NOMO-1 treated with dmso at 0.1 percent for 144 hours (cell line): ENCODE measurements at regions not wholly inside any gene's neighbourhood (a gene's known extent, or its start where the extent isn't known, plus 50 kb on each side); places are given as distances from the start of the nearest gene placed in this dataset.
"Not testable (repeated sequence)": the region's sequence is repeated elsewhere in the genome, so short reads cannot be mapped to it uniquely, and the experiment has no call there.

Source experiments
- DNase-seq: peaks from one replicate; lab custom pipeline; 2025; ENCODE audit not compliant: unreplicated experiment; lab: John Stamatoyannopoulos, UW

DNA sequence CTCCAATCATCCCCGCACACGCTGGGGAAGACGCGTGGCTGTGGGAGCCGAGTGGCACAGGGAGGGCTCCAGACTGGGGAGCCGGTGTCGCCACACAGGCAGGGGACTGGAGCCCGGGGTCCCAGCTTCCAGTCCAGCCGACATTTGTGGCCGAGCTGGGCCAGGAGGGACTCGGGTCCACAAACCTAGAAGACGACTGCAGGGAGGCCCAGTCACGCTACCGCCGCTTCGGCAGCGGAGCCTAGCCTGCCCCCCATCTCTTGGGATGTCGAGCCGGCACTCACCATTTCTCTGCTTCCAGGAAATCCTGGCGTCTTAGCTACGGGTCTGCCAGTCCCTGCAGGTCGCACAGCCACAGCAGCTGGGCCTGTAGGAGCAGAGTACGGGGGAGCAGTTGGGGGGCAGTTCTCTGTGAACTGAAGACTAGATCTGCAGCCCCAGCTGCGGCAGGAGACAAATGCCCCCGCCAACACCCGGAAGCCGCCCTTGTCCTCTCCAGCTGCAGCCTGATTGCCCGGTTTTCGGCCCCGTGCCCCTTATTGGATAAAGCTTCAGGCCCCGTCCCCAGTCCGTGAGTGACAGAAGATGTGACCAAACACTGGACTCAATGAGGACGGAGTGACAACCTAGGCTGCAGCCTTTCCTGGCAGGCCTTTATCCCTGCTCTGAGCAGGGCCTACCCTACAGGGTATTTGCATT is 270.7 kb downstream of the ZNF33B start:
- no peak for DNase-seq

DNA sequence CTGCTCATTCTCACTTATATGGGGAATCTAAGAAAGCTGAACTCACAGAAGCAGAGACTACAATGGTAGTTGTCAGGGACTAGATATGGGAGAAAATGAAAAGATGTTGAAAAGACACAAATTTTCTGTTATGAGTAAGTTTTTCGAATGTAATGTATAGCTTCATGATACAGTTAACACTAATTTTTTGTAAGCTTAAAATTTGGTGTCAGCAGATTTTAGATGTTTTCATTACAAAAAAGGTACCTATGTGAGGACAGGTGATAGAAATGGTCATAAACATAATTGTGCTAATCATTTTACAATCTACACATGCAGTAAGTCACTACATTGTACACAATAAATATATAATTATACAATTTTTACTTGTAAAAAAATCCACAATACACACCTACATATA is 286.6 kb downstream of the ZNF33B start:
- no peak for DNase-seq

DNA sequence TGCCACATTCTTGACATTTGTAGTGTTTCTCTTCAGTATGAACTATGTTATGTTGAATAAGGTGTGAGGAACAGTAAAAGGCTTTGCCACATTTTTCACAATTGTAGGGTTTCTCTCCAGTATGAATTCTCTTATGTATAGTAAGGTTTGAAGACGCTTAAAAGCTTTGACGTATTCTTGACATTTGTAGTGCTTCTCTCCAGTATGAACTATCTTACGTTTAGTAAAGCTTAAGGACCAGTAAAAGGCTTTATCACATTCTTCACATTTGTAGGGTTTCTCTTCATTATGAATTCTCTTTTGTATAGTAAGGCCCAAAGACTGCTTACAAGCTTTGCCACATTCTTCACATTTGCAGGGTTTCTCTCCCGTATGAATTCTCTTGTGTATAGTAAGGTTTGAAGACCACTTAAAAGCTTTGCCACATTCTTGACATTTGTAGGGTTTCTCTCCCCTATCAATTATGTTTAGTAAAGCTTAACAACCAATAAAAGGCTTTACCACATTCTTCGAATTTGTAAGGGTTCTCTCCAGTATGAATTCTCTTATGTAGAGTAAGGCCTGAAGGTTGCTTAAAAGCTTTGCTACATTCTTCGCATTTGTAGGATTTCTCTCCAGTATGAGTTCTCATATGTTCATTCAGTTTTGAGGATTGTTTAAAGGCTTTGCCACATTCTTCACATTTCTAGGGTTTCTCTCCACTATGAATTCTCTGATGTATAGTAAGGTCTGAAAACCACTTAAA is 301.6 kb downstream of the ZNF33B start:
- not testable (repeated sequence) for DNase-seq

DNA sequence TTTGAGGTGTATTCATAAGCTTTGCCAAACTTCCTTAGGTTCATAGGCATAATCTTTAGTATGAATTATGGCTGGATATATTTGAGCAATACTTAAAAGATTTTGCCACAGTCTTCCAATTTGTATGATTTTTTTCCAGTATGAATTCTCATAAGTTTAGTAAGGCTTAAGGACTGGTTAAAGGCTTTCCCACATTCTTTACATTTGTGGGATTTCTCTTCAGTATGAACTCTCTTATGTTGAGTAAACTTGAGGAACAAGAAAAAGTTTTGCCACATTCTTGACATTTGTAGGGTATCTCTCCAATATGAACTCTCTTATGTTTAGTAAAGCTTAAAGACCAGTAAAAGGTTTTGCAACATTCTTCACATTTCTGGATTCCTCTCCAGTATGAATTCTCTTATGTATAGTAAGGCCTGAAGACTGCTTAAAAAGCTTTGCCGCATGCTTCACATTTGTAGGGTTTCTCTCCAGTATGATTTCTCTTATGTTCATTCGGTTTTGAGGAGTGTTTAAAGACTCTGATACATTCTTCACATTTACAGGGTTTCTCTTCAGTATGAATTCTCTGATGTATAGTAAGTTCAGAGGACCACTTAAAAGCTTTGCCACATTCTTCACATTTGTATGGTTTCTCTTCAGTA is 302.6 kb downstream of the ZNF33B start:
- DNase-seq, result not testable (repeated sequence)

DNA sequence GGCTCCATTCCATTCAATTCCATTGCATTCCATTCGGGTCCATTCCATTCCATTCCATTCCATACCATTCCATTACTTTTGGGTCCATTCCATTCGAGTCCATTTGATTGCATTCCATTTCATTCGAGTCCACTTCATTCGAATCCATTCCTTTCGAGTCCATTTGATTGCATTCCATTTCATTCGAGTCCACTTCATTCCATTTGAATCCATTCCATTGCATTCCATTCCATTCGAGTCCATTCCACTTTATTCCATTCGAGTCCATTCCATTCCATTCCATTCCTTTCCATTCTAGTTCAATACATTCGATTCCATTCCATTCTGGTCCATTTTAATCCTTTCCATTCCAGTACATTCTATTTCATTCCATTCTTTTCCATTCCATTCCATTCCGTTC is 334.0 kb downstream of the ZNF33B start:
- DNase-seq, result no peak

DNA sequence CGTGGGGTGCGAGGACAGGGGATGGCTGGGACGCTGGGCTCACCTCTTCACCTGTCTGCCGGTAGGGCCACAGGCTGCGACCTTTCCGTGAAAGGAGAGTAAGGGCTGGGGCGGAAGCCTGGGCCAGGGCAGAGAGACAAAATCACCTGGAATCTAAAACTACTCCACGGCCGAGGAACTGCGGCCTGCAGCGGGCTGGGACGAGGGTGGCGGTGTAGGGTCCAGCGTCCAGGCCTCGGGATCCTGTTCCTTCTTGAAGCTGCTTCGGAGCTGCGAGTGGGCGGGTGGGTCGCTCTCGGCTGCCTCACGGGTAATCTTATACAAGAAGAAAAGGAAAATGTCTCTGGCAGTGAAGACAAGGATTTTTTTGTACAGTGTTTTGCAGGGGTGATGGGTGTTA is 356.5 kb downstream of the ZNF33B start:
- DNase-seq, result not testable (repeated sequence)

DNA sequence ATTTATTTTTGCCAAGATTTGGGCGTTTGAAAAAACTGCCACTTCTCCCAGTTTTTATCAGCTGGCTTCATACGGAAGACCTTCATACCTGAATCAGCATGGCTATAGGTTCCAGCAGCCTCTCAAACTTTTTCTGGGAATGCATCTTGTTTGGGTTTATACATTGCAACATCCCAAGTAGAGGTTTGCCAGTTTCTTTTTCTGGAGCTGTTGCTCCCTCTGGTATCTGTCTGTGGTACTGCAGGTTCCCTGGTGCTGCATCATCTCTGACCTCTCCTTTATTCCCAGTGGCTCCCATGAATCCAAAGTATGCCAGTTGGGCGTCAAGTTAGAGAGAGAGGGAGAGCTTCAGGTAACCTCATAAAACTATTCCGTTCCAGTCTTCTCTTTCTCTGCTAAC is 368.6 kb downstream of the ZNF33B start:
- not testable (repeated sequence) for DNase-seq

DNA sequence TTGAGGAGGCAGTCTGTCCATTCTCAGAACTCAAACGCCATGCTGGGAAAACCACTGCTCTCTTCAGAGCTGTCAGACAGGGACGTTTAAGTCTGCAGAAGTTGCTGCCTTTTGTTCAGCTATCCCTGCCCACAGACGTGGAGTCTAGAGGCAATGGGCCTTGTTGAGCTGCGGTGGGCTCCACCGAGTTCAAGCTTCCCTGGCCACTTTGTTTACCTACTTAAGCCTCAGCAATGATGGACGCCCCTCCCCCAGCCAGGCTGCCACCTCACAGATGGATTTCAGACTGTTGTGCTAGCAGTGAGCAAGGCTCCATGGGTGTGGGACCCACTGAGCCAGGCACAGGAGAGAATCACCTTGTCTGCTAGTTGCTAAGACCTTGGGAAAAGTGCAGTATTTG is 375.1 kb downstream of the ZNF33B start:
- not testable (repeated sequence) for DNase-seq

DNA sequence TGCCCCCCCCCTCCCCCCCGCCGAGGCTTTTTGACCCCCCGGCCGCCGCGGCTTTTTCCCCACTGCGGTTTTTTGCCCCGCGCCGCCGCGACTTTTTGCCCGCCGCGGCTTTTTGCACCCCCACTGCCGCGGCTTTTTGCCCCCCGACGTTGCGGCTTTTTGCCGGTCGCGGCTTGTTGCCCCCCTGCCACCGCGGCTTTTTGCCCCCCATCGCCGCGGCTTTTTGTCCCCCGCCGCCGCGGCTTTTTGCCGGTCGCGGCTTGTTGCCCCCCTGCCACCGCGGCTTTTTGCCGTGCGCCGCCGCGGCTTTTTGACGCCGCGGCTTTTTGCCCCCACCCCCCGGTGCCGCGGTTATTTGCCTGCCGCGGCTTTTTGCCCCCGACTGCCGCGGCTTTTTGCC is 395.4 kb downstream of the ZNF33B start:
- DNase-seq, result not testable (repeated sequence)

DNA sequence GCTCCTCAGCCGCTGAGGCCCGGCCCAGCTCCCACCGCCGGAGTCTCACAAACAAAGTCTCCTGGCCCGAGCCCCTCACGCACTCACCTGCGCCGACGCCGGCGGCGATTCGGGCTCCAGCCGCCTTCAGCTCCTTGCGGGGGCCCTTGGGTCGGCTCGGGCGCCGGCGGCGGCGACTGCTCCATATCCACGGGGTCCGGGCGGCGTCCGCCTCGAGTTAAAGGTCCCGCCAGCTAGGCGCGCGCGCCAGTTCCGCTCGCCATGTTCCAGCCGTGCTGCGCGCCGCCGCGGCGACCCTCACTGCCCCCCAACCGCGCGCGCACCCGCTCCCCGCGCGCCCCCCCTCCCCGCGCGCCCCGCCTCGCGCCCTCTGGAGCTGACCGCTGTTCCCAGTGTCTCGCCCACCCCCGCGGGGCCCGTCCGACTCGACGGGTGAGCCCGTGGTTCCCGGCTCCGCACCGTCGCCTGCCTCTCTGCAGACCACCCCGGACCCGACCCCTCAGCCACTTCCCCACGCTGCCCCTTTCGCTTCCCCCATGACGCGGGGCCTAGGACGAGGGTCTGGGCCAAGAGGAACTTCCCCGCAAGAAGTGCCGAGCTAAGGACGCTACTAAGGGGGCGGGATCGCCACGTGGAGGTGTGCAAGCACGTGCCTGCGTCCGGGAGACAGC is 396.1 kb downstream of the ZNF33B start:
- no peak for DNase-seq

DNA sequence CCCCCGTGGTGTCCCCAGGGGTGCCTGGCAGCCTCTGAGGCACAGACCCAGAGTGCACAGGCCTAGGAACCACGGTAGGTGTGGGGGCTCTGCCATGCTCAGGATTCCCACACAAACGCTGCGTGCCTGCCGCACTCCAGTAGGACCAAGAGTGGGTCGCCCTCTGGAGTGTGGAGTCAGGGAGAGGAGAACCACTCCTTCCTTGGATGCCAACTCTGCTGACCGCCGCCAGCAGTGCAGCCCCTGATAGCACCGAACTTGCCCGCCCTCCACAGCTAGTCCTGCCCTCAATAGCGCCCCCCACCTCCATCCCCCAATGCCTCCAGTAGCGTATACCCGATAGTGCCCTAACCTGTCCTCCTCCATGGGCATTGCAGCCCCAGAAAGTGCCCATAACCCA is 402.0 kb downstream of the ZNF33B start:
- DNase-seq, result not testable (repeated sequence)

DNA sequence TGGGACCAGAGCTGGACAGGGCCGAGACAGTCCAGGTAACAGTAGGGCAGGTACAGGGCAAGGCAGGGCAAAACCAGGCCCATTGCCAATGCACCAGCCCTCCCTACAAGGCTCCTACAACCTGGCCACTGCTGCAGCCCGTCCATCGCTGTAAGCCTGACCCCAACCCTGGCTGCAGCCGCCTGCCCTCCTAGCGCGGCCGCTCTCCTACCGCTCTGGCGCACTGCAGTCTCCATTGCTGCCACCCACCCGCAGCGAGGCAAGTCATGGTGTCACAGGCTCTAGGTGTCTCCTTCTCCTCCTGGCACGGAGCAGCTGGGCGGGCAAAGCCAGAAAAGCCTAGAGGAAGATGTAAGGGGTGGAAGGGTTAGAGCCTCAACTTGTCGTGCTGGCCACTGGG is 402.6 kb downstream of the ZNF33B start:
- DNase-seq, result not testable (repeated sequence)

DNA sequence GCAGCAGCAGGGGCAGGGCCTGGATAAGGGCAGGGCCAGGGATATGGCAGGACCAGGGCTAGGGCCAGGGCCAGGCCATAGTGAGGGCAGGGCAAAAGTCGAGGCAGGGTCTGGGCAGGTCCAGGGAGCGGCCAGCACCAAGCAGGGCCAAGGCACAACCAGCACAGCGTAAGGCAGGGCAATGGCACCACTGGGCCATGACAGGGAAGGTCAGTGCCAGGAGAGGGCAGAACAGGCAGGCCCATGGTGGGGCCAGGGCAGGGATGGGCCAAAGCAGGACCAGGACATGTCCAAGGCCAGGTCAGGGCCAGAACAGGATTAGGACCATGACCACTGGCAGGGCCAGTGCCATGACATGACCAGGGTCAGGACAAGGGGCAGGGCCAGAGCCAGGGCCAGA is 403.1 kb downstream of the ZNF33B start:
- not testable (repeated sequence) for DNase-seq

DNA sequence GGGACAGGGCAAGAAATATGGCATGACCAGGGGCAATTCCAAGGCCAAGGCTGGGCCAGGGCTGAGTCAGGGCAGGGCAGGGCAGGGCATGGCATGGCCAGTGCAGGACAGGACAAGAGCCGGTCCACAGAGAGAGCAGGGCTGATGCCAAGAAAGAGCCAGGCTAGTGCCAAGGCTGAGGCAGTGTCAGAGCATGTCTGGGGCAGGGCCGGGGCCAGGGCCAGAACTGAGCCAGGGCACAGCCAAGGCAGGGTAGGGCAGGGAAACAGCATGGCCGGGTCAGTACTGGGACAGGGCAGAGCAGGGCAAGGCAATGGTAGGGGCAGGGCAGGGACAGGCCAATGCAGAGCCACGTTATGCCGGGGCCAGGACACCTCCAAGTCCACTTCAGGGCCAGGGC is 403.9 kb downstream of the ZNF33B start:
- not testable (repeated sequence) for DNase-seq

DNA sequence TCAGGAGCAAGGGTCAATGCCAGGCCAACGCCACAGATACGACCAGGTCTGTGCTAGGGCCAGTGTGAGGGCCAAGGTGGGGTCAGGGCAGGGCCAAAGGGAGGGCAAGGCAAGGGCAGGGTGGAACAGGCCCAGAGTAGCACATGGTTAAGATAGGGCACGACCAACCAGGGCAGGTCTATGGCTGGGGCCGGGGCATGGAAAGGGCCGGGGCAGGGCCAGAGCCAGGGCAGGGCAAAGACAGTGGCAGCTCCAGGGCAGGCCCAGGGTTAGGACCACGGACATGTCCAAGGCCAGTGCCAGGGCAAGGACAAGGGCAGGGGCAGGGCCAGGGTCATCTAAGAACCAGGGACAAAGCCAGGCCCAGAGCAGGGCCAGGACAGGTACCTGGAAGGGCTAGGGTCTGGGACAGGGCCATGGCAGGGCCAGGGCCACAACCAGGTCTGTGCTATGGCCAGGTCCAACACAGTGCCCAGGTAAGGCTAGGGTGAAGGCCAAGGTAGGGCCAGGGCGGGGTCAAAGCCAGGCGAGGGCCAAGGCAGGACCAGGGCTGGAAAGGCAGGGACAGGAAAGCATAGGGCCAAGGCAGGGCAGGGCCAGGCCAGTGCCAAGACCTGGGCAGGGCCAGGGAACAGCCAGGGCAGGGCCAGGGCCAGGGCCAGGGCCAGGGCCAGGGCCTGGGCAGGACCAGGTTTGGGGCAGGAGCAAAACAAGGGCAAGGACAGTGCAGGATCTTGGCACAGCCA is 404.7 kb downstream of the ZNF33B start:
- DNase-seq, result not testable (repeated sequence)

DNA sequence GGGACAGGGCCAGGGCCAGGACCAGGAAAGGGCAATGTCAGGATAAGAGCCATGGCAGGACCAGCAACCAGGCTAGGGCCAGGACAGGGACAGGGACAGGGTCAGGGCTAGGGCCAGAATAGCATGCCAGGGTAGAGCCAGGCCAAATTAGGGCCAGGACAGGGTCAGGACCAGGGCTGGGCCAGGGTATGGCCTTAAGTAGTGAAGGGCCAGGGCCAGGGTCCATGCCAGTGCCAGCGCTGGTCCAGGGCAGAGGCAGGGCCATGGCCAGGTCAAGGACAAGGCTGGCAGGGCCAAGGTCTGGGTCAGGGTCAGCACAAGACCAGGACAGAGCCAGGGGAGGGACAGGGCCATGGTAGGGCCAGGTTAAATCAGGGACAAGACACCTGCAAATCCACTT is 405.4 kb downstream of the ZNF33B start:
- not testable (repeated sequence) for DNase-seq

DNA sequence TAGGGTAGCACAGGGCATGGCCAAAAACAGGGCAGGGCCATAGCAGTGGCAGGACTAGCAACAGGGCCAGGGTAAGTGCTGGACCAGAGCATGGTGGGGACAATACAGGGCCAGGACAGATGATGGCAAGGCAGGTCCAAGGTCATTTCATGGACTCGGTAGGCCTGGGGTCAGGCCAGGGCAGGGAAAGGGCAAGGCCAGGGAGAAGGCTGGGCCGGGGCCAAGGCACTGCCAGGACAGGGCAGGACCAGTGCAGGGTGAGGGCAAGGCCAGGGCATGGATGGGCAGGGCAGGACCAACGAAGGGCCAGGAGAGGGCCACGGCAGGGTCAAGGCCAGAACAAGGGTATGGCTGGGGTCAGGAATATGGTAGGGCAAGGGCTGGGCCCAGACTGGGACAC is 407.6 kb downstream of the ZNF33B start:
- DNase-seq, result not testable (repeated sequence)

DNA sequence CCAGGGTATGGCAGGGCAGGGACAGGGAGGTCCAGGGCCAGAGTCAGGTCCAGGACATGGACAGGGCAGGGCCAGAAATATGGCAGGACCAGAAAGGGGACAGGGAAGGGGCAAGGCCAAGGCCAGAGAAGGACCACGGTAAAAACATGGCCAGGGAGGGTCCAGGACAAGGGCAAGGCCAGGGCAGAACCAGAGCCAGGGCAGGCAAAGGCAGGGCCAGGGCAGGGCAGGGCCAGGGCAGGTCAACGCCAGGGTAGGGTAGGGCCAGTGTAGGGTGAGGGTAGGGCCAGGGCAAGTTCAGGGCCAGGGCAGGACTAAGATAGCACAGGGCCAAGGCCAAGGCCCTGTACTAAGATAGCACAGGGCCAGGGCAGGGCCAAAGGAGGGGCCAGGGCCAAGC is 408.3 kb downstream of the ZNF33B start:
- DNase-seq, result not testable (repeated sequence)

DNA sequence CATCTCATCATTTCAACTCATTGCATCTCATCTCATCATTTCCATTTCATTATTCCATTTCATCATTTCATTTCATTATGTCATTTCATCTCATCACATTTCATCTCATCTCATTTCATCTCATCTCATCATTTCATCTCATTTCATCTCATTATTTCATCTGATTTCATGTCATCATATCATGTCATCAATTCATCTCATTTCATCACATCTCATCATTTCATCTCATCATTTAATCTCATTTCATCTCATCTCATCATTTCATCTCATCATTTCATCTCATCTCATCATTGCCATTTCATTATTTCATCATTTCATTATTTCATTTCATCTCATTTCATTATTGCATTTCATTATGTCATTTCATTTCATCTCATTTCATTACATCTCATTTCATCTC is 410.5 kb downstream of the ZNF33B start:
- not testable (repeated sequence) for DNase-seq

DNA sequence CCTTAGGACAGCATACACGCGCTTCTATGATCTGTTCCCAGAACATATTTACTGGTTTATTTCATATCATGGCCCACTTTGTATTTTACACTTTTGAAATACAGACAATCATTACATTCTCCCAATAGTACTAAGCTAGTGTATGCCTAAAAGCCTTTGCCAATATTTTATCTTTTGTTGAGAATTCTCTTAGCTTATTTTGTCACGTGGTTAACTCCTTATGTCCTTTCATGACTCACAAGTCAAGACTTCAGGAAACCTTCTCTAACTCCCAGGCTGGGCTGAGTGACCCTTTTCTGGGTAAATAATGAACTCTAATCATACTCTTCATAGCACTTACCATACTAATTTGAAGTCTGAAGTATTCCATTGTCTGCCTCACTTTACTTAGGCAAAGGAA is 444.8 kb downstream of the ZNF33B start:
- not testable (repeated sequence) for DNase-seq

DNA sequence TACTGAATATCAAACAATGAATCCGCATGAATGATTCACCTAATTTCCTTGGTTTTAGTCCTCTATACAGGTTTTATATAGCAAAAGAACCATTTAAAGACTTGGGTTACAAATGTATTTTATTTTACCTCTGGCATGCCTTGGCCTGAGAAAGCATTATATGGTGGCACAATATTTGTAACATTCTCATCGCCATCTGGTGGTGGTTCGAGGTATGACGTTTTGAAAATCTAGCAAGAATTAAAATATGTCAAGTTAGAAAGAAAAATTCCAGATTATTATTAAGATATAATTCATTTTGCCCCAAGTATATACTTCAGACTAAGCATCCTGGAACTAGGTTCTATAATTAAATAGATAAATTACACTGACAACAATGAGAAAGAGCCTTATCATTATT is 445.9 kb downstream of the ZNF33B start:
- not testable (repeated sequence) for DNase-seq
